Retinal pigment epithelial cell (primary cell): ENCODE measurements at regions not wholly inside any gene's neighbourhood (a gene's known extent, or its start where the extent isn't known, plus 50 kb on each side); places are given as distances from the start of the nearest gene placed in this dataset.
A peak's percentile ranks its signal among the peaks of the same experiment; 100 is the strongest.
"Not testable (repeated sequence)": the region's sequence is repeated elsewhere in the genome, so short reads cannot be mapped to it uniquely, and the experiment has no call there.

Experiments used
- DNase-seq: peaks from one replicate; pipeline ENCODE4 v3.0.0-alpha.2; 2010; ENCODE audit warnings: low read depth
- H3K4me3 ChIP-seq: 2 replicates; pipeline ENCODE4 v1.5.1; 2011; ENCODE audit warnings: mild to moderate bottlenecking, low read length, control low read depth, moderate library complexity
- CTCF ChIP-seq: conservative IDR thresholded peaks from 2 replicates; pipeline ENCODE4 v1.5.1; 2011; ENCODE audit warnings: low read depth, low read length, control low read depth, inconsistent platforms

GRCh38 chr2:181737302-181737701, 57.0 kb upstream of the NEUROD1 start:
- DNase-seq, H3K4me3 ChIP-seq: not testable (repeated sequence)

- no peak for DNase-seq
- no peak overlapping the region for H3K4me3 ChIP-seq
- TF ChIP-seq CTCF = peak; percentile 51
Measured at GRCh38 chr2:181738074-181738473, 57.8 kb upstream of the NEUROD1 start.

GRCh38 chr2:181738563-181738962, 58.2 kb upstream of the NEUROD1 start:
- no peak for TF ChIP-seq CTCF
- no peak for DNase-seq
- H3K4me3 ChIP-seq = no peak overlapping the region

GRCh38 chr2:181741756-181742155, 61.4 kb upstream of the NEUROD1 start:
- no peak for DNase-seq
- H3K4me3 ChIP-seq = no peak overlapping the region
- no peak for TF ChIP-seq CTCF

GRCh38 chr2:181742361-181742760, 62.0 kb upstream of the NEUROD1 start:
- no peak overlapping the region for H3K4me3 ChIP-seq
- no peak for DNase-seq
- no peak for TF ChIP-seq CTCF

- DNase-seq = no peak
Measured at GRCh38 chr2:181742922-181743722, 62.8 kb upstream of the NEUROD1 start.

GRCh38 chr2:181743723-181744031, 63.4 kb upstream of the NEUROD1 start:
- H3K4me3 ChIP-seq = no peak overlapping the region
- no peak for TF ChIP-seq CTCF
- DNase-seq = no peak

More at GRCh38 chr2:181742922-181743722, 62.8 kb upstream of the NEUROD1 start:
- TF ChIP-seq CTCF = peak; percentile 60
- H3K4me3 ChIP-seq = no peak overlapping the region
